ENCODE measurements at regions not wholly inside any gene's neighbourhood (a gene's known extent, or its start where the extent isn't known, plus 50 kb on each side); places are given as distances from the start of the nearest gene placed in this dataset.
A peak's percentile ranks its signal among the peaks of the same experiment; 100 is the strongest.
"Not testable (repeated sequence)": the region's sequence is repeated elsewhere in the genome, so short reads cannot be mapped to it uniquely, and the experiment has no call there.

DNA sequence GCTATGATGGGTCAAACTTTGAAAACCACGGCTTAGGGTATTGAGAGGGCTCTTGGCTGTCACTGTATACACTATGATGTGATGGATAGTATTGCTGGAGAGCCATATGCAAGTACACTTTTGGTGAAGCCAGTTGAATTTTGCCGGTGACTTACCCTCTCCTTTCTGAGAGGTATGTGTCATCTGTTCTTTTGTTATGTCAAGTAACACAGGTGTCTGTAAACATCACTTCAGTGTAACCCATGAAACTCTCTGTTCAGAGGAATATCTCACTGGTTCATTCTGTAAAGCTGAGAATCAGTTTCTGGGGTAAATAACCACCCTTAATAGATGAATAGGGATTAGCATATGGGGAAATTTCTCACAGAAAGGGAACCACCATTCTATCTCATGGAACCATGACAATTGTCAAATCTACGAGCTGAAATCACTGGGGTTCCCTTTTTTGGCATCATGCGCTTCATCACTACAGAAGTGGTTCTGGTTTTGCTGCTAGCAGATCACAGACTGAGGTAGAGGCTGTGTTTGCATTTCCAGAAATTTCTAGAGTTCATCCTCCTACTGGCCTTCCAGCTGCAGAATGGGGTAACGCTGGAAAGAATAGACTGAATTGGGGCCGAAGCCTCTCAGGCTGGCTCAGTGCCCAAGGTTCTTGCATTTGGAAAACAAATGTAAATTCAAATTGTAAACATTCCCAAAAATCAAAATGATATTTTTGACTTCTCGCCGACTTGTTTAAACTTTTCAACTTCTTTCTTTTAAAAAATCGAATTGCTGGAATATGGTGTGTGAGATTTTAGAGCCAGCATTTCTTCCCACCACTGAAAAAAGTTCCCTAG lies 83.3 kb upstream of the CREB5 start:
- TF ChIP-seq, protein P1, sequence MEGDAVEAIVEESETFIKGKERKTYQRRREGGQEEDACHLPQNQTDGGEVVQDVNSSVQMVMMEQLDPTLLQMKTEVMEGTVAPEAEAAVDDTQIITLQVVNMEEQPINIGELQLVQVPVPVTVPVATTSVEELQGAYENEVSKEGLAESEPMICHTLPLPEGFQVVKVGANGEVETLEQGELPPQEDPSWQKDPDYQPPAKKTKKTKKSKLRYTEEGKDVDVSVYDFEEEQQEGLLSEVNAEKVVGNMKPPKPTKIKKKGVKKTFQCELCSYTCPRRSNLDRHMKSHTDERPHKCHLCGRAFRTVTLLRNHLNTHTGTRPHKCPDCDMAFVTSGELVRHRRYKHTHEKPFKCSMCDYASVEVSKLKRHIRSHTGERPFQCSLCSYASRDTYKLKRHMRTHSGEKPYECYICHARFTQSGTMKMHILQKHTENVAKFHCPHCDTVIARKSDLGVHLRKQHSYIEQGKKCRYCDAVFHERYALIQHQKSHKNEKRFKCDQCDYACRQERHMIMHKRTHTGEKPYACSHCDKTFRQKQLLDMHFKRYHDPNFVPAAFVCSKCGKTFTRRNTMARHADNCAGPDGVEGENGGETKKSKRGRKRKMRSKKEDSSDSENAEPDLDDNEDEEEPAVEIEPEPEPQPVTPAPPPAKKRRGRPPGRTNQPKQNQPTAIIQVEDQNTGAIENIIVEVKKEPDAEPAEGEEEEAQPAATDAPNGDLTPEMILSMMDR (conservative IDR thresholded peaks at IDR 0.05; ENCODE audit: low read depth, low read length) = no peak
- DNase-seq (ENCODE audit: low read depth) = no peak
- H3K4me3 ChIP-seq (ENCODE audit: low read length) = no peak overlapping the region

DNA sequence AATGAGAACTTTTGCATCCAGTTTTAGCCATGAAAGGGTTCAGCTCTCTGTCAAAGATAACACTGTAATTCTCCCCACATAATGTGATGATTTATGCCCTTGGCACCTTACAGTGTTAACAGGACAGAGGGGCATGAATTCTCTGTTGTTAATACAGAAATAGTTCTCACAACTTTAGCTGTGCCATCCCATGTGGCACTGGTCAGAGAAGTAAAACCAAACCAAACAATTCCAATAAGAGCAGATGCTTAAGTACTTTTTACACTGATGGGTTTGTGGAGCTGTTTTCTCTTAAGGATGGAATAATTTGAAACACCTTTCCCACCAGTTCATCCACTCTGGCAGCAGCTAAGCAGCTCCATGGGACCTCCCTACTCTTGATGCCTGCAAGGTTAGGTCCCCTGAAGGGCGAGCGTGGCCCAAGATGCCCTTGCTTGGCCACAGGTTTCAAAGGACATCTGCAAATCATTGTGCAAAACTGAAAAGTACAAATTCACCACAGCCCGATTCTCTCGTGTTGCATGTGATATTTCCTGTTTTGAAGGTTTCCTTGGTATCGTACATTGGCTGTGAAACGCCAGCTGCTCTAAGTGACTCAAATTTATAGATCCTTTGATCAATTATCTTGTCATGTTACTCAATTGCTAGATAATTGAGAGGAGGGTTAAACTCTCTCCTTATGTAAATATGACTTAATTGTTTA lies 82.5 kb upstream of the CREB5 start:
- no peak for DNase-seq (ENCODE audit: low read depth)
- H3K4me3 ChIP-seq (ENCODE audit: low read length) = no peak overlapping the region
- TF ChIP-seq, protein P1 (conservative IDR thresholded peaks at IDR 0.05; ENCODE audit: low read depth, low read length) = no peak

DNA sequence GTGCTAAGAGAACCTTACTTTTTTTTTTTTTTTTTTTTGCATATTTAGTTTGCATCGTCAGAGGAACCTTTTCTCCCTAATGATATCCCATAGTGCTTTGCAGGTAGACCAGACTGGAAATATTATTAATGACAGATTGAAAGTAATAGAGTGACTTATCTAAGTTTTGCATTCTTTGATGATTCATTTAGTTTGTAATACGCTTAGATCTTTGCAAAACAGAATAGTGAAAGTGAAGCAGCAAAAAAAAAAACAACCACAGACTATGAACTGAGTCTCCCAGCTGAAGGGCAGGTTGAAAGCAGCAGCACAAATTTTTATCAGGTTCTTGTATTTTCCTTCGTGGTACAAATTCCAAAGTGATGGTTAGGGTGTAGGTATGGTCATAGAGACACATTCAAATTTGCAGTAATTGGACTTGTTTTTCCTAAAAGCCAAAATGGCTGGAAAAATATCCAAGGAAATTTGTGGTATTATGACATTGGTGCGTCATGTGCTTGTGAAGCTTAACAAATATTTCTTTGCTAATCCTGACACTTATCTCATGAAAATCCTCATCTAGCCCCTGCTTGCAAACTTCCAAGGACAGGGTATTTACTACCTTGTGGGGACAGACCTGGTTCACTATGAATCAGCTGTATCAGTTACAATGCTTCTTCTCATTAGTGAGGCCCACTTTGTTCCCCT lies 81.8 kb upstream of the CREB5 start:
- TF ChIP-seq, protein P1 (conservative IDR thresholded peaks at IDR 0.05; ENCODE audit: low read depth, low read length) = no peak
- peak; percentile 48 for DNase-seq (ENCODE audit: low read depth)
- no peak overlapping the region for H3K4me3 ChIP-seq (ENCODE audit: low read length)

DNA sequence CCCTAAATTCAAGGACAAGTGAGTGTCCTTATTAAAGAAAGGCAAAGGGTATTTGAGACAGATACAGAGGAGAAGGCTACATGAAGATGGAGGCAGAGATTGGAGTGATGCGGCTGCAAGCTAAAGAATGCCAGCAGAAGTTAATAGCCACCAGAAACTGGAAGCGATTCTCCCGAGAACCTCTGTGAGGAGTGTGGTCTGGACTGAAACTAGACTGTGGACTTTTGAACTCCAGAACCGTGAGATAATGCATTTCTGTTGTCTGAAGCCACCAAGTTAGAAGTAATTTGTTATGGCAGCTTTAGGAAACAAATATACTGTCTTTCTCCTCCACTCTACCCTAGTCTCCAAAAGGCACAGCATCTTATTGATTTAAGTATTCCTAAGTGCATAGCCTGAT lies 80.3 kb upstream of the CREB5 start:
- H3K4me3 ChIP-seq (ENCODE audit: low read length) = no peak overlapping the region
- no peak for DNase-seq (ENCODE audit: low read depth)
- TF ChIP-seq, protein P1 (conservative IDR thresholded peaks at IDR 0.05; ENCODE audit: low read depth, low read length) = no peak

DNA sequence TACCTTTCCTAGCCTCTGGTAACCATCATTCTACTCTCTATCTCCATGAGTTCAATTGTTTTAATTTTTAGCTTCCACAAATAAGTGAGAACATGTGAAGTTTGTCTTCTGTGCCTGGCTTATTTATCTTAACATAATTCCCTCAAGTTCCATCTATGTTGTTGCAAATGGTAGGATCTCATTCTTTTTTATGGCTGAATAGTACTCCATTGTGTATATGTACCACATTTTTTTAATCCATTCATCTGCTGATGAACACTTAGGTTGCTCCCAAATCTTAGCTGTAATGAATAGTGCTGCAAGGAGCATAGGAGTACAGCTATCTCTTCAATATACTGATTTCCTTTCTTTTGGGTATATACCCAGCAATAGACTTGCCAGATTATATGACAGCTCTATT lies 78.8 kb upstream of the CREB5 start:
- not testable (repeated sequence) for DNase-seq (ENCODE audit: low read depth); H3K4me3 ChIP-seq (ENCODE audit: low read length)

DNA sequence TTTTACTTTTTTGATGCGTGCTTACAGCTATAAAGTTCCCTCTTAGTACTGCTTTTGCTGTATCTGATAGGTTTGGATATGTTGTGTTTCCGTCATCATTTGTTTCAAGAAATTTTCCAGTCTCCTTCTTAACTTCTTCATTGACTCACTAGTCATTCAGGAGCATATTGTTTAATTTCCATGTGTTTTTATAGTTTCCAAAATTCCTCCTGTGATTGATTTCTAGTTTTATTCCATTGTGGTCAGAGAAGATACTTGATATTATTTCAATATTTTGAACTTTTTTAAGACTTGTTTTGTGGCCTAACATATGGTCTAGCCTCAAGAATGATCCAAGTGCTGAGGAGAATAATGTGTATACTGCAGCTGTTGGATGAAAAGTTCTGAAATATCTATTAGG lies 75.5 kb upstream of the CREB5 start:
- no peak overlapping the region for H3K4me3 ChIP-seq (ENCODE audit: low read length)
- TF ChIP-seq, protein P1 (conservative IDR thresholded peaks at IDR 0.05; ENCODE audit: low read depth, low read length) = no peak
- no peak for DNase-seq (ENCODE audit: low read depth)

DNA sequence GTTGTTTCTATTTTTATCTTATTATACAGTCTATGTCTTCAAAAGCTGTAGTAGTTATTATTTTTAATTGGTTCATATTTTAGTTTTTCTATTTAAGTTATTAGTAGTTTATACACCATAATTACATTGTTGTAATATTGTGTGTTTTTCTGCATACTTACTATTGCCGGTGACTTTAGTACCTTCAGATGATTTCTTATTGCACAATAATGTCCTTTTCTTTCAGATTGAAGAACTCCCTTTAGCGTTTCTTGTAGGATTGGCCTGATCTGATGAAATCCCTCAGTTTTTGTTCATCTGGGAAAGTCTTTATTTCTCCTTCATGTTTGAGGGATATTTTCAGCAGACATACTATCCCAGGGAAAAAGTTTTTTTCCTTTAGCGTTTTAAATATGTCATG lies 74.3 kb upstream of the CREB5 start:
- TF ChIP-seq, protein P1 (conservative IDR thresholded peaks at IDR 0.05; ENCODE audit: low read depth, low read length) = no peak
- no peak for DNase-seq (ENCODE audit: low read depth)
- no peak overlapping the region for H3K4me3 ChIP-seq (ENCODE audit: low read length)

Data from retinal pigment epithelial cell (primary cell).